Brain pericyte (primary cell): ENCODE measurements at regions not wholly inside any gene's neighbourhood (a gene's known extent, or its start where the extent isn't known, plus 50 kb on each side); places are given as distances from the start of the nearest gene placed in this dataset.
"Not testable (repeated sequence)": the region's sequence is repeated elsewhere in the genome, so short reads cannot be mapped to it uniquely, and the experiment has no call there.

Source experiments
- DNase-seq: peaks from one replicate; pipeline ENCODE4 v3.0.0-alpha.2; 2012; ENCODE audit warnings: low read depth, low spot score

DNA sequence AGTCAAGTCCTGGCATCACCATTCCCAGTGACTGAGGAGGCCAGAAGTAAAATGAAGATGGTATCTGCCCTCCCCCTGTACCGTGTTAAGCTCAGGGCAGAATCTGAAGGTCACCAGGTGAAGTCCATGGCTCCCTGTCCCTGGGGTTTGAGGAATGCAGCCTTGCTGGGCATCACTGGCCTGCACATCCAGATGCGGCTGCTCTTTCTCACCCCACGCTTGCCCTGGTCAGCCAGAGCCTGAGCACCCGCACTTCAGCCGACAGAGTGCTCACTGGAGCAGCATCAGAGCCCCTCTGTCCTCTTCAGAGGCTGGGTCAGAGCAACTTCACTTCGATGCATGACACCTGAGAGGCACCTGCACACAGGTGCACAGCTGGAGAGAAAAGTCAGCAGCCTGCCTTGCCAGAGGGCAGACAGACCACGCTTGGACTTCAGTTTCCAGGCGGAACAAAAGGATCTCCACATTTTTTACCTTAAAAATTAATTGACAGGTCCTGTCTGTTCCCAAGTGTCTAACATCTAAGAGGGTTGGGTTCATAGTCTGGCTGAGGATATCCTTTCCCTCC is 267.3 kb downstream of the ANAPC1 start:
- DNase-seq, result no peak

GRCh38 chr2:111617299-111618225 is 266.4 kb downstream of the ANAPC1 start:
- DNase-seq, result peak; percentile 90

DNA sequence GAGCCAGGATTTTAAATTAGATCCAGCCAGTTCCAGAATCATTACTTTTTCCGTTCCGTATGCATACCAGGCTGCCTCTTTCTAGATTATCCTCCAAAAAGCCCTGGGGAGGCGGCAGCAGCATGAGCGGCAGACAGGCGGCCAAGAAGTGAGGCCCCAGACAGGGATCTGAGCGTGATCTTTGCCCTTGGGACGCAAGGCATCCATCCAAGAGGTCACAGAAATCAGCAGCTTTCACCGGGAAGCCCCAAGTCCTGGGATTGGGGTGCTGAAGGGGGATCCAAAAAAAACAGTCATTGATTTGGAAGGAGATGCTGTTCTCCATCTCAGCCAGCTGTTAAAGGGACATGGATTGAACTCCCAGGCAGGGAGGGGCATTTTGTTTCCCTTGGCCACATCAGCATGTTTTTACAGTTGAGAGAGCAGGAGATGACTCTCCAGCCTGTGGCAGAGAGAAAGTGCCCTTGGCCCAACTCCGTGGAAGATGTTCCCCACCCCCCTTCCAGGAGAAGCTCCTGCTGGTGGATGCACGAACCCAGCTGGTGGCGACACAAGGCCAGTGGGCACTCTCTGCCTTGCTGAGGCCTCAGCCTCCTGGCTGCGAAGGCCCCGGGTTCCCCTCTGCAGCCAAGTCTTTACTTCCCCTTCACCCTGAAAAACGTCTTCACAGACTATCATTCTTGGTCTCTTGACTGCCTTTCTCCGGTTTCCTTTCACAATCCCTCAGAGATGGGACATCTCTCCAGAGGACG is 265.6 kb downstream of the ANAPC1 start:
- peak; percentile 92 for DNase-seq

DNA sequence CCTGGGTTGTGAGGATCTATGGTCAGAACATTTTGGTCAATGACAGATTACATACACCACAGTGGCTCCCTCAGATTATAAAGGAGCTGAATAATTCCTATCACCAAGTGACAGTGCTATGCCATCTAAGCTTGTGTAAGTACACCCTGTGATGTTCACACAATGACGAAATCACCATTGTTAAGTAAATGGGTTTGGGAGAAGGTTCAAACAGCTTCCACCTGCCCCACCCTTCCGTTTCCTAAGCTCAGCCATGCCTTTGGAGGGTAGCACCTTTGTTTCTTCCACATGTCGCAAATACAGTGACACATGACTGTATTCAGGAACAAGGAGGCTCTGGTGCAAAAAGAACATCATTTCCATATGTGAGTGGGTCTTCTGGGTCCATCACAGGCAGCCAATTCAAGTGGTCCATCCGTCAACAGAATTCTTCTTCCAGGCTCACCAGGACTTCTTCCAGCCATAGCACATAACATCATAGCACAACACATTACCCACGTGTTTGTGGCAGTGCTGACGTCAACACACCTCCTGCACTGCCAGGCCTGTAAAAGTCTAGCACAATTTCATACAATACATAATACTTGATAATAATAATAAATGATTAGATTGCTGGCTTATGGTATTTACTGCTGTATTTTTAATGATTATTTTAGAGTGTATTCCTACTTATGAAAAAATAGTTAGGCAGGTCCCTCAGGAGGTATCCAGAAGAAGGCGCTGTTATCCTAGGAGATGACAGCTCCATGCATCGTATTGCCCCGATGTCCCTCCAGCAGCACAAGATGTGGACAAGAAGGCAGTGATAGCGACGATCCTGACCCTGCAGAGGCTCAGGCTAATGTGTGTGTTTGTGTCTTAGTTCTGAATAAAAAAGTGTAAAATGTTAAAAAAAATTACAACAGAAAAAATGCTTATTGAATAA is 264.8 kb downstream of the ANAPC1 start:
- DNase-seq, result no peak

GRCh38 chr2:111620281-111620680 is 263.7 kb downstream of the ANAPC1 start:
- no peak for DNase-seq

GRCh38 chr2:111622859-111623258 is 261.1 kb downstream of the ANAPC1 start:
- no peak for DNase-seq

- no peak for DNase-seq
These were observed 260.6 kb downstream of the ANAPC1 start for GRCh38 chr2:111623380-111623779.

GRCh38 chr2:111624411-111625156 is 259.4 kb downstream of the ANAPC1 start:
- DNase-seq, result no peak

DNA sequence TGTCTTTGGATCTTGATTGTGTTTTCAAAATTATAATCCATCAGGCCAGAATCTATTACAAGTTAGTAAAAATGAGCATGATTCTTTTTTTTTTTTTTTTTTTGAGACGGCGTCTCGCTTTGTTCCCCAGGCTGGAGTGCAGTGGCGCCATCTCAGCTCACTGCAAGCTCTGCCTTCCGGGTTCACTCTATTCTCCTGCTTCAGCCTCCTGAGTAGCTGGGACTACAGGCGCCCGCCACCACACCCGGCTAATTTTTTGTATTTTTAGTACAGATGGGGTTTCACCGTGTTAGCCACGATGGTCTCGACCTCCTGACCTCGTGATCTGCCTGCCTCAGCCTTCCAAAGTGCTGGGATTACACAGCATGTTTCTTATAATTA is 258.8 kb downstream of the ANAPC1 start:
- not testable (repeated sequence) for DNase-seq

- no peak for DNase-seq
These were observed 257.7 kb downstream of the ANAPC1 start for GRCh38 chr2:111626037-111626864.

- DNase-seq, result no peak
These were observed 257.2 kb downstream of the ANAPC1 start for GRCh38 chr2:111626865-111627163.

GRCh38 chr2:111627256-111627655 is 256.7 kb downstream of the ANAPC1 start:
- DNase-seq, result no peak

GRCh38 chr2:111628221-111628620 is 255.8 kb downstream of the ANAPC1 start:
- DNase-seq, result no peak

GRCh38 chr2:111629983-111630382 is 254.0 kb downstream of the ANAPC1 start:
- no peak for DNase-seq

GRCh38 chr2:111632661-111633060 is 251.3 kb downstream of the ANAPC1 start:
- no peak for DNase-seq

DNA sequence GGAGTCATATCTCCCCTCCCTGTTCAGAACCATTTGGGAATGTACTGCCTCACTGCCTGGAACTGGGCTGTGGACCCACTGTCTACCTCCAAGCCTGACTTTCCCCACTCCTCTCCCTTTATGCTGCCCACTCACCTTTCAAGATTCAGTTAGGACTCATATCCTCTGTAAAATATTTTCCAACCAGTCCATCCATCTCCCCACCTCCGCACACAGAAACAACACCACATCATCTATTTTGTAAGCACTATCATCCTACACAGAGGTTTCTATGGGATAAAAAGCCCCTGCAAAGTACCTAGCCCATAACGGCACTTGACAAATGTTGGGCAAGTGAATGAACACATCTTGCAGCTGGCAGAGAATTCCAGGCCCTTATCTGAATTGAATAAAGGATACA is 250.8 kb downstream of the ANAPC1 start:
- DNase-seq, result no peak

GRCh38 chr2:111633643-111634042 is 250.3 kb downstream of the ANAPC1 start:
- DNase-seq, result no peak

- no peak for DNase-seq
These were observed 249.8 kb downstream of the ANAPC1 start for GRCh38 chr2:111634050-111634794.

DNA sequence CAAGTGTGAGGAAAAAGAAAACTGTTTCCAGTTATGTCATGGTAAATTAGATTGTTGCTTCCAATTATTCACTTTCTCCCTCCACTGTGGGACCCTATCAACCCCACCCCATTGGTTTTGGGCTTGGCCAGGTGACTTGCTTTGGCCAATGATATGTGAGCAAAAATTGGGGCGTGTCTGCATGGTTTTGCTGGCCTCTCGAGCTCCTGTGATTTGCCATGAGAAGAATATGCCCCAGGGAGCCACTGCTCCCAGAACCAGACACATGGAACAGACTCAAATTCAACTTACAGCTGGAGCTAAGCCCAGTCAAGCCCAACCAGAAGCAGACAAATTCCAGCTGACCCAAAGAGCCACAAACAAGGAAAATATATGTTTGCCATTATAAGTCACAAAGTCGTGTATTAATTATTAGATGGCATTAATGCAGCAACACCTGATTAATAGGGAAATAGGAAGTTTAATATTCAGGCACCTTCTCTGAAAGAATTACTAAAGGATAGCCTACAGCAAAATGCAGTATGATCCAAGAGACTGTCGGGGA is 248.9 kb downstream of the ANAPC1 start:
- DNase-seq, result no peak
